PC-9 (cell line): ENCODE measurements at regions not wholly inside any gene's neighbourhood (a gene's known extent, or its start where the extent isn't known, plus 50 kb on each side); places are given as distances from the start of the nearest gene placed in this dataset.

Experiments
- BruUV-seq: library from RNA; stranded (reverse); fragments of 400-500 nt; replicated peaks from 2 replicates; lab custom pipeline; 2021; lab: Mats Ljungman, UMichigan
- CTCF ChIA-PET: fragments of 300-600 bp; sonication (Branson Sonifier 250); formaldehyde crosslinking; loops from one replicate; lab custom pipeline; 2022; ENCODE audit warnings: antibody characterized with exemption; lab: Charles Lee
- POLR2A ChIA-PET: fragments of 300-600 bp; sonication (Branson Sonifier 250); formaldehyde crosslinking; loops from one replicate; lab custom pipeline; 2022; ENCODE audit warnings: antibody characterized with exemption; ENCODE audit not compliant: unreplicated experiment; lab: Charles Lee
- DNase-seq, 2 experiments: peaks; one replicate each; pipeline versions ENCODE4 v3.0.0 to v3.0.0-alpha.2; 2015 to 2022; ENCODE audit warnings: mixed read lengths in 1 of 2
- H2AFZ ChIP-seq: fragments of 200-600 bp; sonication (generic); 2 replicates; pipeline ENCODE4 v1.8.1; 2017; ENCODE audit warnings: antibody characterized with exemption
- H3F3A ChIP-seq: fragments of 200-600 bp; sonication (generic); 2 replicates; pipeline ENCODE4 v1.8.1; 2017; ENCODE audit warnings: antibody characterized with exemption, mild to moderate bottlenecking, low read depth; ENCODE audit not compliant: insufficient read depth
- H3K27ac ChIP-seq: fragments of 200-600 bp; sonication (generic); 2 replicates; pipeline ENCODE4 v1.6.1; 2016; ENCODE audit warnings: mixed run types
- H3K27me3 ChIP-seq: fragments of 200-600 bp; sonication (generic); 2 replicates; pipeline ENCODE4 v1.6.1; 2016; ENCODE audit warnings: low read depth, mixed run types; ENCODE audit not compliant: insufficient read depth
- H3K36me3 ChIP-seq: fragments of 200-600 bp; sonication (generic); 2 replicates; pipeline ENCODE4 v1.6.1; 2016; ENCODE audit warnings: low read depth, mixed run types
- H3K4me1 ChIP-seq: fragments of 200-600 bp; sonication (generic); replicated peaks from 2 replicates; pipeline ENCODE4 v1.6.1; 2016; ENCODE audit warnings: mixed run types; ENCODE audit not compliant: insufficient read depth
- H3K4me2 ChIP-seq: fragments of 200-600 bp; sonication (generic); 2 replicates; pipeline ENCODE4 v1.6.1; 2017; ENCODE audit warnings: mixed run types
- H3K4me3 ChIP-seq: fragments of 200-600 bp; sonication (generic); 2 replicates; pipeline ENCODE4 v1.6.1; 2016; ENCODE audit warnings: mixed run types
- H3K79me2 ChIP-seq: fragments of 200-600 bp; sonication (generic); 2 replicates; pipeline ENCODE4 v1.6.1; 2017; ENCODE audit warnings: low read depth, mixed run types
- H3K9me2 ChIP-seq: fragments of 200-600 bp; sonication (generic); 2 replicates; pipeline ENCODE4 v1.8.1; 2017; ENCODE audit warnings: mild to moderate bottlenecking; ENCODE audit not compliant: insufficient read depth
- H3K9me3 ChIP-seq: fragments of 200-600 bp; sonication (generic); 2 replicates; pipeline ENCODE4 v1.8.1; 2016; ENCODE audit warnings: low read depth; ENCODE audit not compliant: insufficient read depth
- H4K20me1 ChIP-seq: fragments of 200-600 bp; sonication (generic); 2 replicates; pipeline ENCODE4 v1.8.1; 2017; ENCODE audit not compliant: insufficient read depth
- EZH2 ChIP-seq: fragments of 200-600 bp; sonication (generic); IDR thresholded peaks from 2 replicates; pipeline ENCODE4 v1.8.0; 2017; ENCODE audit warnings: antibody characterized with exemption, low read depth
- intact Hi-C: fragments of 100-400 bp; cut with micrococcal nuclease; formaldehyde crosslinking; loops from one replicate; pipeline ENCODE4 v1.10.0; 2022; ENCODE audit not compliant: unreplicated experiment
- TF ChIP-seq, protein P1 (sequence below): fragments of 200-600 bp; sonication (generic); conservative IDR thresholded peaks from 2 replicates; pipeline ENCODE4 v1.6.1; 2017; ENCODE audit warnings: mixed run types, antibody characterized with exemption, mild to moderate bottlenecking, moderate library complexity

DNA sequence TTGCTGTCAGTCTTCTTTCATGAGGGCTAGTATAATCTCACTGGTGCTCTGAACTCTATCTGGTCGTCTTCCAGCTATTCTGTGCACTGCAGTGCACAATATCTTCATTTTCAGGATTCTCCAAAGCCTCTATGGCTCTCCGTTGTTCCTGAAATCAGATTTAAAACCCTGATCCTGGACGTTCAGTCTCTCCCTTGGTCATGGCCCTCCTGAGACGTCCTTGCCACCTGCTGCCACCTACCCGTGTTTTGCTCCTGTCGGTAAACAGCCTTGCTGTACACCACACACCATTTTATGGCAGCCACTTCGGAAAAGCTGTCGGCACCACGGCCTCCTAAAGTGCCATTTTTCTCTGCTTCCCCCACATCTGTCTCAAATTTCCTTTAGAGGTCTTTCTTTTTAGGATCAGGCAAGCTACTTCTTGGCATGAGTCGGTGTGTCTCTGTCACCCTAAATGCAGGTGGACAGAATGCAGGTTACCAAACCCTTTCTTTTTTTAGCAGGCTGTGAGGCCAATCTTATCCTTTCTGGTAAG lies 170.0 kb downstream of the HRH4 start:
- ChIA-PET CTCF (no interaction called here), POLR2A (no interaction called here)
- Histone ChIP-seq H3K36me3 (no peaks in the 10 kb centered on the region), H2AFZ (no peak overlapping the region), H3K4me2 (no peak overlapping the region), H4K20me1 (no peaks in the 10 kb centered on the region), H3K9me3 (no peaks in the 10 kb centered on the region), H3K79me2 (no peaks in the 10 kb centered on the region), H3F3A (no peaks in the 10 kb centered on the region), H3K4me3 (no peak overlapping the region), H3K9me2 (no peaks in the 10 kb centered on the region), H3K27ac (no peak overlapping the region), H3K27me3 (peaks cover 39% of the 10 kb centered on the region), H3K4me1 (no peaks in the 10 kb centered on the region)
- intact Hi-C loops = no loop called here
- TF ChIP-seq, protein P1, sequence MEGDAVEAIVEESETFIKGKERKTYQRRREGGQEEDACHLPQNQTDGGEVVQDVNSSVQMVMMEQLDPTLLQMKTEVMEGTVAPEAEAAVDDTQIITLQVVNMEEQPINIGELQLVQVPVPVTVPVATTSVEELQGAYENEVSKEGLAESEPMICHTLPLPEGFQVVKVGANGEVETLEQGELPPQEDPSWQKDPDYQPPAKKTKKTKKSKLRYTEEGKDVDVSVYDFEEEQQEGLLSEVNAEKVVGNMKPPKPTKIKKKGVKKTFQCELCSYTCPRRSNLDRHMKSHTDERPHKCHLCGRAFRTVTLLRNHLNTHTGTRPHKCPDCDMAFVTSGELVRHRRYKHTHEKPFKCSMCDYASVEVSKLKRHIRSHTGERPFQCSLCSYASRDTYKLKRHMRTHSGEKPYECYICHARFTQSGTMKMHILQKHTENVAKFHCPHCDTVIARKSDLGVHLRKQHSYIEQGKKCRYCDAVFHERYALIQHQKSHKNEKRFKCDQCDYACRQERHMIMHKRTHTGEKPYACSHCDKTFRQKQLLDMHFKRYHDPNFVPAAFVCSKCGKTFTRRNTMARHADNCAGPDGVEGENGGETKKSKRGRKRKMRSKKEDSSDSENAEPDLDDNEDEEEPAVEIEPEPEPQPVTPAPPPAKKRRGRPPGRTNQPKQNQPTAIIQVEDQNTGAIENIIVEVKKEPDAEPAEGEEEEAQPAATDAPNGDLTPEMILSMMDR = no peak
- TF ChIP-seq EZH2 = no peak
- no peak for DNase-seq
- BruUV-seq = no TSS peak

- intact Hi-C loops = no loop called here
- ChIA-PET POLR2A (interaction anchor here (0.6 kb wide), 1 partner anchor 969 kb away, joined by 3 read pairs; no protein-coding TSS in a partner anchor), CTCF (no interaction called here)
- no peaks in the 10 kb centered on the region for H3K9me2 ChIP-seq
- H3F3A ChIP-seq = no peaks in the 10 kb centered on the region
- no peak for DNase-seq
- H3K4me2 ChIP-seq = no peak overlapping the region
- TF ChIP-seq EZH2 = no peak
- TF ChIP-seq, protein P1 = no peak
- H4K20me1 ChIP-seq = no peaks in the 10 kb centered on the region
- H3K27ac ChIP-seq = no peak overlapping the region
- H3K4me1 ChIP-seq = no peaks in the 10 kb centered on the region
- H3K79me2 ChIP-seq = no peaks in the 10 kb centered on the region
- no peaks in the 10 kb centered on the region for H3K36me3 ChIP-seq
- BruUV-seq = no TSS peak
- no peaks in the 10 kb centered on the region for H3K9me3 ChIP-seq
- no peak overlapping the region for H2AFZ ChIP-seq
- no peak overlapping the region for H3K4me3 ChIP-seq
- H3K27me3 ChIP-seq = peaks cover 39% of the 10 kb centered on the region
Observed at GRCh38 chr18:24631243-24632025, 171.0 kb downstream of the HRH4 start.

DNA sequence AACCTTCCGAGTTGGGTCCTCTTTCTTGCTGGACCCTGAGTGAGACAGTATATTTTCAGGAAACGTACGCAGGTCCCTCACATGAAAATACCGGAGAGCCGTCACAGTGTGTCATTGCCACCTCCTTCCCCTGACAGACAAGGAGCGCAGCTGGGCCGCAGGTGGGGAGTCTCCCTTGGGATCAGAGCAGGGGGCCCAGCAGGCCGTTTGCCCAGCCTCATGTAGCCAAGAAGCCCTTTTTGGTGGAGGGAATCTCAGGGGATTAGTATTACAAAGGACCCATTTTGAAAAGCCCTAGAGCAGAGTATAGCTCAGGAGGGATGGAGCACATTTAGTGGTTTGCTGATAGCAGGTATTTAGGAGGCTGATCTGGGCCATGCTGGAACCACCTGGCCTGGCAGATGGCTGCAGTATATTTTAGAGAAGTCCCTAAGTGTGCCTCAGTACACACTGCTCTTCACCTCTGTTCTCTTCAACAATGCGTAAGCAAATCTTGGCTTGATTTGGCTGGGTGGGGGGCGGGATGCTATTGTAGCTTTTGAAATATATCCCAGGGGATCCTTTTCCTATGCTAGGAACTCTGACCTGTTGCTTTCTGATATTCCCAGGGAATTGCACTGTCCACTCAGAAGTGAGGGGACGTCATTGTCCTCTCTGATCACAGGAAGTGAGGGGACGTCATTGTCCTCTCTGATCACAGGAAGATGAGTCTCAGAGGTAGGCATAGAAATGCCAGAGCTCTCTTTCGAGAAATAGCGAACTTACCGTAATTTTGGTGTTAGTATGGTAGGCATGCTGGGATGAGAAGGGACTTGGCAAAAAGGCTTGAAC lies 171.9 kb downstream of the HRH4 start:
- ChIA-PET POLR2A (interaction anchor here (0.6 kb wide), 1 partner anchor 968 kb away, joined by 3 read pairs; no protein-coding TSS in a partner anchor), CTCF (no interaction called here)
- H3K4me1 ChIP-seq = no peaks in the 10 kb centered on the region
- H3K9me3 ChIP-seq = no peaks in the 10 kb centered on the region
- no peak overlapping the region for H3K4me2 ChIP-seq
- BruUV-seq = no TSS peak
- no peaks in the 10 kb centered on the region for H3K36me3 ChIP-seq
- peaks cover 39% of the 10 kb centered on the region for H3K27me3 ChIP-seq
- H3K79me2 ChIP-seq = no peaks in the 10 kb centered on the region
- no peak overlapping the region for H3K4me3 ChIP-seq
- intact Hi-C loops = no loop called here
- no peaks in the 10 kb centered on the region for H3F3A ChIP-seq
- H3K9me2 ChIP-seq = no peaks in the 10 kb centered on the region
- TF ChIP-seq, protein P1 = no peak
- TF ChIP-seq EZH2 = no peak
- H4K20me1 ChIP-seq = no peaks in the 10 kb centered on the region
- no peak for DNase-seq
- no peak overlapping the region for H2AFZ ChIP-seq
- H3K27ac ChIP-seq = no peak overlapping the region
